ENCODE measurements at regions not wholly inside any gene's neighbourhood (a gene's known extent, or its start where the extent isn't known, plus 50 kb on each side); places are given as distances from the start of the nearest gene placed in this dataset.

DNA sequence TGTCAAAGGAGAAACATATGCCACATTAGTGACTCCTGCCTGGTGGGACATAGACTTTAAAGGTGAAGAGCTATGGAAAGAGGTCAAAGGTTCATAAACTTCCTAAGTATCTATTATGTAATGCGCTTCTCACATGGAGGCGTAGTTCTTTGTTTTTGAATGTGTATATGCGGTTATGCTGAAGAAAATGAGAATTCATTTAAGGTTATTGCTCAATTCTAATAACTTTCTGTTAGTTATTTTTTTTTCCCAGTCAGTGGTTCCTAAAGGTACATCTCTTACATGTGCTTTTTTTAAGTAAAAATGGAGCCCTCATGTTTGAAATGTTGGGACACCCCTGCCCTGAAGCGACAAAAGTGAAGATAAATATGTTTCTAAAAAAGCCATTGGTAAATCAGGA, 156.2 kb downstream of the SPATA31D1 start:
- Histone ChIP-seq H3K9ac (ENCODE audit: low read length) (no peak overlapping the region), H2AFZ (ENCODE audit: low read depth, low read length) (no peak overlapping the region), H3K27ac (ENCODE audit: low read length) (no peak overlapping the region), H3K9me2 (ENCODE audit: insufficient read depth, low read length) (no peaks in the 10 kb centered on the region), H3K4me3 (ENCODE audit: low read length) (no peak overlapping the region), H3K36me3 (ENCODE audit: insufficient read depth, low read length) (no peaks in the 10 kb centered on the region), H3K27me3 (ENCODE audit: insufficient read depth, low read depth, low read length) (no peaks in the 10 kb centered on the region), H4K20me1 (ENCODE audit: insufficient read depth) (no peaks in the 10 kb centered on the region), H3K4me2 (ENCODE audit: low read length) (no peak overlapping the region), H3F3A (ENCODE audit: insufficient read depth, low read length, poor library complexity, severe bottlenecking) (peaks cover 3% of the 10 kb centered on the region), H3K79me2 (replicated peaks; ENCODE audit: insufficient read depth, low read length) (no peaks in the 10 kb centered on the region), H3K9me3 (ENCODE audit: low read length) (no peaks in the 10 kb centered on the region)
- no peak for TF ChIP-seq CTCF (IDR thresholded peaks at IDR 0.05; ENCODE audit: poor library complexity, severe bottlenecking)
- no peak for TF ChIP-seq MXI1 (conservative IDR thresholded peaks at IDR 0.05; ENCODE audit: poor library complexity, severe bottlenecking)
- no peak for TF ChIP-seq EZH2 (IDR thresholded peaks at IDR 0.05; ENCODE audit: borderline replicate concordance, insufficient read depth, low read length, poor library complexity, severe bottlenecking)
- TF ChIP-seq EP300 (conservative IDR thresholded peaks at IDR 0.05; ENCODE audit: poor library complexity, severe bottlenecking), result no peak
- no peak for TF ChIP-seq TAF1 (IDR thresholded peaks at IDR 0.05; ENCODE audit: low read depth)
- TF ChIP-seq POLR2AphosphoS5 (IDR thresholded peaks at IDR 0.05), result no peak
- no peak for TF ChIP-seq SMC3 (conservative IDR thresholded peaks at IDR 0.05; ENCODE audit: poor library complexity)
- TF ChIP-seq, protein P1, sequence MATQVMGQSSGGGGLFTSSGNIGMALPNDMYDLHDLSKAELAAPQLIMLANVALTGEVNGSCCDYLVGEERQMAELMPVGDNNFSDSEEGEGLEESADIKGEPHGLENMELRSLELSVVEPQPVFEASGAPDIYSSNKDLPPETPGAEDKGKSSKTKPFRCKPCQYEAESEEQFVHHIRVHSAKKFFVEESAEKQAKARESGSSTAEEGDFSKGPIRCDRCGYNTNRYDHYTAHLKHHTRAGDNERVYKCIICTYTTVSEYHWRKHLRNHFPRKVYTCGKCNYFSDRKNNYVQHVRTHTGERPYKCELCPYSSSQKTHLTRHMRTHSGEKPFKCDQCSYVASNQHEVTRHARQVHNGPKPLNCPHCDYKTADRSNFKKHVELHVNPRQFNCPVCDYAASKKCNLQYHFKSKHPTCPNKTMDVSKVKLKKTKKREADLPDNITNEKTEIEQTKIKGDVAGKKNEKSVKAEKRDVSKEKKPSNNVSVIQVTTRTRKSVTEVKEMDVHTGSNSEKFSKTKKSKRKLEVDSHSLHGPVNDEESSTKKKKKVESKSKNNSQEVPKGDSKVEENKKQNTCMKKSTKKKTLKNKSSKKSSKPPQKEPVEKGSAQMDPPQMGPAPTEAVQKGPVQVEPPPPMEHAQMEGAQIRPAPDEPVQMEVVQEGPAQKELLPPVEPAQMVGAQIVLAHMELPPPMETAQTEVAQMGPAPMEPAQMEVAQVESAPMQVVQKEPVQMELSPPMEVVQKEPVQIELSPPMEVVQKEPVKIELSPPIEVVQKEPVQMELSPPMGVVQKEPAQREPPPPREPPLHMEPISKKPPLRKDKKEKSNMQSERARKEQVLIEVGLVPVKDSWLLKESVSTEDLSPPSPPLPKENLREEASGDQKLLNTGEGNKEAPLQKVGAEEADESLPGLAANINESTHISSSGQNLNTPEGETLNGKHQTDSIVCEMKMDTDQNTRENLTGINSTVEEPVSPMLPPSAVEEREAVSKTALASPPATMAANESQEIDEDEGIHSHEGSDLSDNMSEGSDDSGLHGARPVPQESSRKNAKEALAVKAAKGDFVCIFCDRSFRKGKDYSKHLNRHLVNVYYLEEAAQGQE (IDR thresholded peaks at IDR 0.05; ENCODE audit: borderline replicate concordance), result no peak
- no peak for TF ChIP-seq RAD21 (conservative IDR thresholded peaks at IDR 0.05)

GRCh38 chr9:82146677-82147076, 158.1 kb downstream of the SPATA31D1 start:
- Histone ChIP-seq H3K9me2 (ENCODE audit: insufficient read depth, low read length) (no peaks in the 10 kb centered on the region), H3K27me3 (ENCODE audit: insufficient read depth, low read depth, low read length) (no peaks in the 10 kb centered on the region), H3K4me2 (ENCODE audit: low read length) (no peak overlapping the region), H3K27ac (ENCODE audit: low read length) (no peak overlapping the region), H3K4me3 (ENCODE audit: low read length) (no peak overlapping the region), H3K9ac (ENCODE audit: low read length) (no peak overlapping the region), H3F3A (ENCODE audit: insufficient read depth, low read length, poor library complexity, severe bottlenecking) (peaks cover 3% of the 10 kb centered on the region), H4K20me1 (ENCODE audit: insufficient read depth) (no peaks in the 10 kb centered on the region), H3K36me3 (ENCODE audit: insufficient read depth, low read length) (no peaks in the 10 kb centered on the region), H3K79me2 (replicated peaks; ENCODE audit: insufficient read depth, low read length) (no peaks in the 10 kb centered on the region), H3K9me3 (ENCODE audit: low read length) (no peaks in the 10 kb centered on the region), H2AFZ (ENCODE audit: low read depth, low read length) (no peak overlapping the region)
- TF ChIP-seq EP300 (conservative IDR thresholded peaks at IDR 0.05; ENCODE audit: poor library complexity, severe bottlenecking), result no peak
- no peak for TF ChIP-seq MXI1 (conservative IDR thresholded peaks at IDR 0.05; ENCODE audit: poor library complexity, severe bottlenecking)
- TF ChIP-seq RAD21 (conservative IDR thresholded peaks at IDR 0.05), result no peak
- no peak for TF ChIP-seq CTCF (IDR thresholded peaks at IDR 0.05; ENCODE audit: poor library complexity, severe bottlenecking)
- TF ChIP-seq, protein P1 (IDR thresholded peaks at IDR 0.05; ENCODE audit: borderline replicate concordance), result no peak
- TF ChIP-seq TAF1 (IDR thresholded peaks at IDR 0.05; ENCODE audit: low read depth), result no peak
- TF ChIP-seq SMC3 (conservative IDR thresholded peaks at IDR 0.05; ENCODE audit: poor library complexity), result no peak
- no peak for TF ChIP-seq POLR2AphosphoS5 (IDR thresholded peaks at IDR 0.05)
- TF ChIP-seq EZH2 (IDR thresholded peaks at IDR 0.05; ENCODE audit: borderline replicate concordance, insufficient read depth, low read length, poor library complexity, severe bottlenecking), result no peak
